Neuronal stem cell (in vitro differentiated cells): ENCODE measurements at regions not wholly inside any gene's neighbourhood (a gene's known extent, or its start where the extent isn't known, plus 50 kb on each side); places are given as distances from the start of the nearest gene placed in this dataset.

Source experiments
- DNase-seq: peaks from one replicate; pipeline ENCODE4 v3.0.0-alpha.2; 2013; ENCODE audit warnings: low spot score
- H2AFZ ChIP-seq: one replicate; pipeline ENCODE4 v1.6.1; 2013; ENCODE audit warnings: mild to moderate bottlenecking, low read length, inconsistent platforms
- H2AK5ac ChIP-seq: 2 replicates; pipeline ENCODE4 v1.6.1; 2013; ENCODE audit warnings: low read depth, mild to moderate bottlenecking, inconsistent platforms, low read length, moderate library complexity, mixed read lengths
- H2BK120ac ChIP-seq: 2 replicates; pipeline ENCODE4 v1.6.1; 2013; ENCODE audit warnings: low read depth, mild to moderate bottlenecking, inconsistent platforms, low read length, moderate library complexity, mixed read lengths
- H2BK12ac ChIP-seq: one replicate; pipeline ENCODE4 v1.6.1; 2013; ENCODE audit warnings: low read length, inconsistent platforms
- H2BK15ac ChIP-seq: 2 replicates; pipeline ENCODE4 v1.6.1; 2013; ENCODE audit warnings: mild to moderate bottlenecking, low read length, inconsistent platforms, mixed read lengths
- H2BK5ac ChIP-seq: one replicate; pipeline ENCODE4 v1.6.1; 2013; ENCODE audit warnings: inconsistent platforms, mild to moderate bottlenecking, low read length, moderate library complexity
- H3K14ac ChIP-seq: one replicate; pipeline ENCODE4 v1.6.1; 2013; ENCODE audit warnings: low read length, inconsistent platforms
- H3K18ac ChIP-seq: 2 replicates; pipeline ENCODE4 v1.6.1; 2013; ENCODE audit warnings: low read length, inconsistent platforms
- H3K23ac ChIP-seq: 2 replicates; pipeline ENCODE4 v1.6.1; 2013; ENCODE audit warnings: low read depth, mild to moderate bottlenecking, mixed read lengths, low read length, inconsistent platforms; ENCODE audit not compliant: poor library complexity
- H3K27ac ChIP-seq: replicated peaks from 3 replicates; pipeline ENCODE4 v1.5.1; 2013; ENCODE audit warnings: low read length, inconsistent platforms
- H3K27me3 ChIP-seq, 3 experiments: 2 replicates each; pipeline ENCODE4 v1.6.1; 2013; ENCODE audit warnings: low read length in 3 of 3, mild to moderate bottlenecking in 2 of 3, inconsistent platforms in 1 of 3, low read depth in 1 of 3, mixed read lengths in 1 of 3, moderate library complexity in 1 of 3; ENCODE audit not compliant: control insufficient read depth in 3 of 3, insufficient read depth in 3 of 3
- H3K36me3 ChIP-seq, 2 donors: replicated peaks in 1 of 2; 2 replicates each; pipeline ENCODE4 v1.6.1; 2013; ENCODE audit warnings: low read length in 2 of 2; ENCODE audit not compliant: control insufficient read depth in 2 of 2, insufficient read depth in 2 of 2
- H3K4ac ChIP-seq: 2 replicates; pipeline ENCODE4 v1.6.1; 2013; ENCODE audit warnings: inconsistent platforms, mild to moderate bottlenecking, low read length, moderate library complexity
- H3K4me1 ChIP-seq, 2 donors: 1 replicate in 1 of 2; 2 replicates in 1 of 2; pipeline ENCODE4 v1.6.1; 2013; ENCODE audit warnings: low read length in 2 of 2, low read depth in 1 of 2; ENCODE audit not compliant: control insufficient read depth in 2 of 2, insufficient read depth in 1 of 2
- H3K4me2 ChIP-seq: one replicate; pipeline ENCODE4 v1.6.1; 2013; ENCODE audit warnings: mild to moderate bottlenecking, low read length, inconsistent platforms; ENCODE audit not compliant: insufficient read depth, poor library complexity, severe bottlenecking
- H3K4me3 ChIP-seq, 2 donors: 2 replicates each; pipeline ENCODE4 v1.5.1; 2013; ENCODE audit warnings: low read length in 2 of 2, mild to moderate bottlenecking in 2 of 2, inconsistent platforms in 1 of 2, moderate library complexity in 1 of 2
- H3K79me1 ChIP-seq: one replicate; pipeline ENCODE4 v1.6.1; 2013; ENCODE audit warnings: low read depth, mild to moderate bottlenecking, inconsistent platforms, low read length, moderate library complexity
- H3K9ac ChIP-seq: one replicate; pipeline ENCODE4 v1.6.1; 2013; ENCODE audit warnings: mild to moderate bottlenecking, low read depth, low read length, inconsistent platforms; ENCODE audit not compliant: poor library complexity
- H3K9me3 ChIP-seq, 2 donors: replicated peaks in 1 of 2; 2 replicates each; pipeline versions ENCODE3 to v1.6.1; 2013; ENCODE audit warnings: low read length in 2 of 2, mild to moderate bottlenecking in 2 of 2, inconsistent platforms in 1 of 2, low read depth in 1 of 2, mixed read lengths in 1 of 2, moderate library complexity in 1 of 2; ENCODE audit not compliant: control insufficient read depth in 2 of 2, insufficient read depth in 1 of 2
- H4K8ac ChIP-seq: one replicate; pipeline ENCODE4 v1.6.1; 2013; ENCODE audit warnings: low read depth, mild to moderate bottlenecking, inconsistent platforms, low read length, moderate library complexity
- H4K91ac ChIP-seq: one replicate; pipeline ENCODE4 v1.6.1; 2013; ENCODE audit warnings: low read length, low read depth, mild to moderate bottlenecking, inconsistent platforms; ENCODE audit not compliant: poor library complexity
- WGBS, 2 donors: extraction: QIAGEN DNeasy Blood & Tissue Kit; methylation state at CpG; one replicate each; pipeline ENCODE4 v1.1.7; 2013; ENCODE audit warnings: missing lambda C conversion rate in 2 of 2, mixed read lengths in 1 of 2; ENCODE audit not compliant: insufficient read length in 2 of 2, insufficient replicate concordance in 1 of 2; ENCODE audit errors: extremely low coverage in 2 of 2; 5-methylcytosine and 5-hydroxymethylcytosine counted together

GRCh38 chr2:60116161-60116875 is 437.1 kb downstream of the BCL11A start:
- H4K8ac ChIP-seq: no peak overlapping the region
- no peak overlapping the region for H3K14ac ChIP-seq
- no peaks in the 10 kb centered on the region for H3K79me1 ChIP-seq
- no peak overlapping the region for H2BK15ac ChIP-seq
- no peak overlapping the region for H2AK5ac ChIP-seq
- H4K91ac ChIP-seq: no peak overlapping the region
- H3K27ac ChIP-seq: no peak overlapping the region
- H3K4ac ChIP-seq: no peak overlapping the region
- no peaks in the 10 kb centered on the region for H3K36me3 ChIP-seq
- H3K9ac ChIP-seq: no peak overlapping the region
- H3K4me2 ChIP-seq: no peak overlapping the region
- H3K4me3 ChIP-seq: no peak overlapping the region
- H3K23ac ChIP-seq: no peak overlapping the region
- no peak overlapping the region for H2BK12ac ChIP-seq
- H2BK120ac ChIP-seq: no peak overlapping the region
- no CpG with 5 or more reads among the region's 6 CpGs for WGBS, 2 donors
- no peak overlapping the region for H2BK5ac ChIP-seq
- no peak overlapping the region for H2AFZ ChIP-seq
- H3K18ac ChIP-seq: no peak overlapping the region
- H3K4me1 ChIP-seq: no peaks in the 10 kb centered on the region
- H3K9me3 ChIP-seq: peaks cover 0 to 3% of the 10 kb centered on the region in 2 donors
- no peaks in the 10 kb centered on the region for H3K27me3 ChIP-seq
- no peak for DNase-seq

DNA sequence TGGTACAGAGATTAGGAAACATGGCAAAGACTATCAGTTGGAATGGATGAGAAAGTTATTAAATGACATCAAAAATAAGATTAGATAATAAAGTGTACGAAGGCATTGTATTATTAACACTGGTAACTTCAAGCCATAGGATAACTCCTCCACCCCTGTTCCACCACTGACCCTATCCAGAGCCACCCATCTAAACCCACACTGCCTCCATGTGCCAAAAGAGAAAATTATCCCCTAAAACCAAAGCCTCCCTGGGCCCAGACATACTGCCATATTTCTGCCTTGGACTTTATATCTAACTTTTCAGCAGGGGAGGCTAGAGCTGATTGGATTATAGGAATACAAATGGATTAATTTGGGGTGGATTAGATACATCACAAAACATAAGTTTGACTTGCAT is 443.7 kb downstream of the BCL11A start:
- Histone ChIP-seq H3K4me1 (no peaks in the 10 kb centered on the region), H2BK12ac (no peak overlapping the region), H3K4me3 (no peak overlapping the region), H2BK5ac (no peak overlapping the region), H3K4me2 (no peak overlapping the region), H3K23ac (no peak overlapping the region), H3K27me3 (no peaks in the 10 kb centered on the region), H3K36me3 (no peaks in the 10 kb centered on the region), H2AK5ac (no peak overlapping the region), H3K18ac (no peak overlapping the region), H2AFZ (no peak overlapping the region), H4K91ac (no peak overlapping the region), H2BK120ac (no peak overlapping the region), H3K4ac (no peak overlapping the region), H3K14ac (no peak overlapping the region), H3K79me1 (no peaks in the 10 kb centered on the region), H4K8ac (no peak overlapping the region), H3K9ac (no peak overlapping the region), H3K27ac (no peak overlapping the region), H3K9me3 (no peaks in the 10 kb centered on the region), H2BK15ac (no peak overlapping the region)
- DNase-seq: no peak
- no CpG with 5 or more reads among the region's 1 CpG for WGBS, 2 donors

DNA sequence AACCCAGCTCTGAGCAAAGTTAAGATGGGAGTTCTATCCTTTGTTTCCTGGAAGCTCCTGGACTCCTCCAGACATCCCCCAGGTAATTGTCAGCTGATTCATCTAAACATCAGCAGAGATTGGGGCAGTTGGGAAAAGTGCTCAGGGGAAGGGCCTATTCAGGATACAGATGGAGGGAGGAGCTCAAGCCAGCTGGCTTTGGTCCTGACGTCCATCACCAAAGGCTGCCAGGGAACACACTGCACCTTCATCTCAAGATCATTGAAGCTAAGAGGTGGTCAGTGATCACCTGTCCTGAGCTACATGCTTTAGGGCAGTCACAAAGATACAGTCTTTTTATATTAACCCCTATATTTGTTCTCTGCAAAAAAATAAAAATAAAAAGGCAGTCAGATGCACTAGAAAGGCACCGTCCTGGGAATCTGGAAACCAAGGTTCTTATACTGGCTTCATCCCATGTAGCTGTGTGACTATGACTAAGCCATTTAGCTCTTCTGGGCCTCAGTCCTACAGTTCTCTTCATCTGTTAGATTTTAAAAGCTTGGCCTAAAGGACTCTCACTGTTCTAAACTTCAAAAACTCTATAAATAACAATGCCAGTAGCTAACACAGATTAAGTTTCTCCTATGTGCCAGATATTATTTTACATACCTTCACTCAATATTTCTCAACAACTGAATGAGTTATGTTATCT is 446.5 kb downstream of the BCL11A start:
- no peak for DNase-seq
- no CpG with 5 or more reads among the region's 2 CpGs for WGBS, 2 donors
- Histone ChIP-seq H2BK120ac (no peak overlapping the region), H3K4me1 (no peaks in the 10 kb centered on the region), H3K27me3 (no peaks in the 10 kb centered on the region), H3K4me3 (no peak overlapping the region), H3K18ac (no peak overlapping the region), H3K9me3 (no peaks in the 10 kb centered on the region), H2AK5ac (no peak overlapping the region), H2BK5ac (no peak overlapping the region), H3K23ac (no peak overlapping the region), H2AFZ (no peak overlapping the region), H2BK15ac (no peak overlapping the region), H3K79me1 (no peaks in the 10 kb centered on the region), H2BK12ac (no peak overlapping the region), H3K36me3 (no peaks in the 10 kb centered on the region), H3K9ac (no peak overlapping the region), H3K27ac (no peak overlapping the region), H4K8ac (no peak overlapping the region), H3K4me2 (no peak overlapping the region), H4K91ac (no peak overlapping the region), H3K14ac (no peak overlapping the region), H3K4ac (no peak overlapping the region)

DNA sequence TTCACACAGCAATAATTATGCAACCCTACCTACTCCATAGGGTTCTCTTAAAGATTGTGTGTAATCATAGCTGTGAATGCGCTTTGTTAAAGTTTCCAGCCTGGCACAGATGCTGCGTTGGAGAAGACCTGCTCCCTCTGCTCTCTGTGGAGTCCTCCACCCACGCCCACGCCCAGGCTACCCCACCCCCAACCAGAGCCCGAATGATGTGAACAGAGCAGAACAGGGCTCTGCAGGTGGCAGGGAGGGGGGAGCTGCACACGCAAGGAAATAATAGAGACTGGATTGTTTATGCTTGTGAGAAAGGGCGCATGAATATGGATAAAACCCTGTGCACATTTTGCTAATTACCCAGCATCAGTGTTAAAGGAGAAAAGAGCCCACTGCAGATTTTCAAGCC is 447.5 kb downstream of the BCL11A start:
- no peak overlapping the region for H4K8ac ChIP-seq
- H3K9me3 ChIP-seq: no peaks in the 10 kb centered on the region
- H2BK5ac ChIP-seq: no peak overlapping the region
- no peak overlapping the region for H3K9ac ChIP-seq
- H3K4me3 ChIP-seq: no peak overlapping the region
- H2BK15ac ChIP-seq: no peak overlapping the region
- no peaks in the 10 kb centered on the region for H3K4me1 ChIP-seq
- H2AK5ac ChIP-seq: no peak overlapping the region
- no peak overlapping the region for H3K23ac ChIP-seq
- H3K18ac ChIP-seq: no peak overlapping the region
- no peak overlapping the region for H4K91ac ChIP-seq
- no peak overlapping the region for H3K27ac ChIP-seq
- no CpG with 5 or more reads among the region's 7 CpGs for WGBS, 2 donors
- H3K36me3 ChIP-seq: no peaks in the 10 kb centered on the region
- DNase-seq: no peak
- no peaks in the 10 kb centered on the region for H3K27me3 ChIP-seq
- H3K14ac ChIP-seq: no peak overlapping the region
- no peak overlapping the region for H3K4me2 ChIP-seq
- H3K4ac ChIP-seq: no peak overlapping the region
- no peaks in the 10 kb centered on the region for H3K79me1 ChIP-seq
- H2BK120ac ChIP-seq: no peak overlapping the region
- H2AFZ ChIP-seq: no peak overlapping the region
- no peak overlapping the region for H2BK12ac ChIP-seq
